Naive thymus-derived CD8-positive, alpha-beta T cell (primary cell): ENCODE measurements at regions not wholly inside any gene's neighbourhood (a gene's known extent, or its start where the extent isn't known, plus 50 kb on each side); places are given as distances from the start of the nearest gene placed in this dataset.

Experiments
- ATAC-seq, 2 donors: fragments of 150-1000 bp; cut with Tn5 transposase in 1 of 2; sonication (Bioruptor Pico), chemical (Tn5 transposase) in 1 of 2; 1 replicate in 1 of 2; 2 replicates in 1 of 2; pipeline ENCODE4 v1.10.0; 2021; ENCODE audit warnings: mild to moderate bottlenecking in 2 of 2, moderate library complexity in 2 of 2
- POLR2A ChIA-PET: fragments of 350-600 bp; sonication (Branson Sonifier 250); formaldehyde crosslinking; loops from one replicate; lab custom pipeline; 2021; ENCODE audit warnings: antibody characterized with exemption; lab: Charles Lee
- DNase-seq, 10 donors: peaks; one replicate each; pipeline versions ENCODE4 v3.0.0 to v3.0.0-alpha.2; 2020 to 2022
- H3K27ac Mint-ChIP-seq, 10 donors: one replicate each; pipeline ENCODE4 v1.8.0; 2020 to 2022; ENCODE audit warnings: mild to moderate bottlenecking in 10 of 10, mixed read lengths in 10 of 10, moderate library complexity in 4 of 10, inconsistent platforms in 1 of 10
- H3K27me3 Mint-ChIP-seq, 5 donors: one replicate each; pipeline ENCODE4 v1.8.0; 2021 to 2022; ENCODE audit warnings: mixed read lengths in 5 of 5
- H3K36me3 Mint-ChIP-seq, 3 donors: one replicate each; pipeline ENCODE4 v1.8.0; 2020 to 2022; ENCODE audit warnings: mixed read lengths in 3 of 3, mild to moderate bottlenecking in 2 of 3, inconsistent platforms in 1 of 3
- H3K4me1 Mint-ChIP-seq, 4 donors: one replicate each; pipeline ENCODE4 v1.8.0; 2021 to 2022; ENCODE audit warnings: mixed read lengths in 4 of 4
- H3K4me3 Mint-ChIP-seq, 10 donors: one replicate each; pipeline ENCODE4 v1.8.0; 2020 to 2022; ENCODE audit warnings: mild to moderate bottlenecking in 10 of 10, mixed read lengths in 10 of 10, moderate library complexity in 6 of 10, inconsistent platforms in 1 of 10
- H3K9me3 Mint-ChIP-seq, 9 donors: one replicate each; pipeline ENCODE4 v1.8.0; 2020 to 2022; ENCODE audit warnings: mixed read lengths in 9 of 9, mild to moderate bottlenecking in 3 of 9, inconsistent platforms in 1 of 9, moderate library complexity in 1 of 9

DNA sequence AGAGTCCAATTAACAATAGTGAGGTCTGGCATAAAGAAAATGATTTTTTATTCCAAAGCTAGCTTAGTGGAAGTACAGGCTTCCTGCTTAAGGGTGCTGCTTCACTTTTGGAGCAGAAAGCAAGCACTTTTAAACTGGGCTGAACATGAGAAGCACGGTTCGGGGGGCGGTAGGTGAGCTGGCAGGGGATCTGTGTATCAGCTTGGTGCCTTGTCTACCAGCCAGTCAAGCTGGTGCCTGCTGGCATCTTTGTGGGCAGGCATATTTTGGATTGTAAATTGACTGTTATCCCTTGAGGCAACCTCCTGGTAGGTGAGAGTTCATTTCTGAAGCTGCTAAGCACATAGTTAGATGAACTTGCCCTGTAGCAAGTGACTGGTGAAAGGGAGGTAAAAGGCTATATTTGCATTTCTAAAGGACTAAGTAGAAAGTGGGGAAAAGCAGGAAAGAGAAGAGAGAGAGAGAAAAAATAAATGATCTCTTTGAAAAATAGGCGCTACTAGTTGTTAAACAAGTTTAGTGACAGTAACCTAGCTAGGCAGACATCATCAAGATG, 121.1 kb upstream of the SYT10 start:
- Mint-ChIP-seq H3K4me3 (no peak overlapping the region), H3K36me3 (peaks cover 0 to 12% (median 0%) of the 10 kb centered on the region in 3 donors), H3K4me1 (no peaks in the 10 kb centered on the region), H3K9me3 (peaks cover 7 to 38% (median 19%) of the 10 kb centered on the region in 9 donors), H3K27me3 (no peaks in the 10 kb centered on the region), H3K27ac (no peak overlapping the region)
- ATAC-seq (no peak), DNase-seq (no peak)
- POLR2A ChIA-PET: no interaction called here

DNA sequence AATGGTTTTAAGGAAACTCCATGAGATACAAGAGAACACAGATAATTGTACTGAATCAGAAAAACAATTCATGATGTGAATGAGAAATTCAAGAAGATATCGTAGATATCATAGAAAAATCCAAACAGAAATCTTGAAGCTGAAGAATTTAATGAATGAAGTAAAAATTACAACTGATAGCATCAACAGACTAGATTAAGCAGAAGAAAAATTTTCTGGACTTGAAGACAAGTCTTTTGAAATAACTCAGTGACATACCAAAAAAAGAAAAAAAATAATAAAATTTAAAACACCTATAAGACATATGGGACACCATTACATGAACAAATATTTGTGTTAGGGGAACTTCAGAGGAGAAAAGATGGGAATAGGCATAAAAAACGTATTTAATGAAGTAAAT, 122.8 kb upstream of the SYT10 start:
- H3K9me3 Mint-ChIP-seq: peaks cover 8 to 34% (median 18%) of the 10 kb centered on the region in 9 donors
- no peaks in the 10 kb centered on the region for H3K4me1 Mint-ChIP-seq
- no peak overlapping the region for H3K27ac Mint-ChIP-seq
- H3K27me3 Mint-ChIP-seq: no peaks in the 10 kb centered on the region
- peaks cover 0 to 12% (median 0%) of the 10 kb centered on the region in 3 donors for H3K36me3 Mint-ChIP-seq
- ATAC-seq (no peak), DNase-seq (no peak)
- POLR2A ChIA-PET: no interaction called here
- H3K4me3 Mint-ChIP-seq: no peak overlapping the region

DNA sequence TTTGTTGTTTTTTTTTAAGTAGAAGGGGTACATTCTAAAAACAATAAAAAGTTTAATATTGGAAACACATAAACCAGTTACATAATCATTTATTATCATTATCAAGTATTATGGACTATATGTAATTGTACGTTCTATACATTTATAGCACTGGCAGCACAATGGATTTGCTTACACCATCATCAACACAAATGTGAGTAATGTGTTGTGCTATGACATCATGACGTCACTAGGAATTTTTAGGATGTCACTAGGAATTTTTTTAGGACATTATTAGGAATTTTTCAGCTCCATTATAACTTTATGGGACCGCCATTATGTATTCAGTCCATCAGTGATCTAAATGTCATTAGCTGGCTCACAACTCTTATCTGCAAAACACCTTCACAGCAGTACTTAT, 126.8 kb upstream of the SYT10 start:
- POLR2A ChIA-PET: no interaction called here
- no peaks in the 10 kb centered on the region for H3K4me1 Mint-ChIP-seq

DNA sequence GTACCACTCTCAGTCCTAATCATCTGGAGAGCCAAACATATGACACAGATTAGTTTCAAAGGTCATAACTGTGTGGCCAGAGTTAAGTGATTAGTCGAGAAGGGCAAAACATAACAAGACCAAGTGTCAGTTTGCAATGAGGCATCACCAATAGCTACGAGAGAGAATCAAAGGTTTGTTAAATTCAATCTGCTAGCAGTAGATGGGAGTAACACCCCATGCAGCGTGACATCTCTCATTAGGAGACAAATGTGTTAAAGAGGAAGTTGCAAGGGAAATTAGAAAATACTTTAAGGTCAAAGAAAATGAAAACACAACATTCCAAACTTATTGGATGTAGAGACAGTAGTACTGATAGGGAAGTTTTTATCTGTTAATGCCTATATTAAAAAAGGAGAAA, 135.7 kb upstream of the SYT10 start:
- POLR2A ChIA-PET: no interaction called here
- Mint-ChIP-seq H3K27me3 (peaks cover 0 to 1% (median 0%) of the 10 kb centered on the region in 5 donors), H3K27ac (no peak overlapping the region), H3K9me3 (peaks cover 0 to 19% (median 7%) of the 10 kb centered on the region in 9 donors), H3K4me1 (no peaks in the 10 kb centered on the region), H3K4me3 (no peak overlapping the region), H3K36me3 (no peaks in the 10 kb centered on the region)
- no peak for DNase-seq
- ATAC-seq: no peak

More for the DNA sequence above, 126.8 kb upstream of the SYT10 start:
- peaks cover 0 to 3% (median 0%) of the 10 kb centered on the region in 5 donors for H3K27me3 Mint-ChIP-seq
- peaks cover 0 to 7% (median 0%) of the 10 kb centered on the region in 3 donors for H3K36me3 Mint-ChIP-seq
- DNase-seq (no peak), ATAC-seq (no peak)
- H3K27ac Mint-ChIP-seq: no peak overlapping the region
- no peak overlapping the region for H3K4me3 Mint-ChIP-seq
- H3K9me3 Mint-ChIP-seq: peaks cover 0 to 32% (median 18%) of the 10 kb centered on the region in 9 donors

DNA sequence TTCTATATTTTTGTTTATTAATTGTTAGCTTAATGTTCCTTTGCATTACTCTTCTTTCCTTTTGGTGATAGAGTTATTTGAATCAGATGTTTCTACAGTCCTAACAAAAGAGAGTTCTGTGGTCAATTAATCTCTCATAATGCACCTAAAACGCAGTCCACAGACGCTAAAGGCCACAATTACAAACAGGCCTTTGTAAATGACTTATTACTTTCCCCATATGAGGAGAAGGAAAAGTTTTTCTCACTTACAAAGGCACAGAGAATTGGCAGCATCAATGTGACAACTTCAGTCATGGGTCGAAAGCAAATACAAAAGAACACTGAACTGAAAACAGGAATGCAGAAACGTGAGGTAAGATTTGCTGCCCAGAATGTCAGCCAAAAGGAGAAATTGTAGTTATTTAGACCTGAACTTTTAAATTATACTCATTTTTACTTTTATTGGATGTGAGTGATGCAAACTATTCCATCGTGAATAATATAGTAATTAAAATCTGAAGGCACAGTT, 142.0 kb upstream of the SYT10 start:
- H3K27ac Mint-ChIP-seq: no peak overlapping the region

DNA sequence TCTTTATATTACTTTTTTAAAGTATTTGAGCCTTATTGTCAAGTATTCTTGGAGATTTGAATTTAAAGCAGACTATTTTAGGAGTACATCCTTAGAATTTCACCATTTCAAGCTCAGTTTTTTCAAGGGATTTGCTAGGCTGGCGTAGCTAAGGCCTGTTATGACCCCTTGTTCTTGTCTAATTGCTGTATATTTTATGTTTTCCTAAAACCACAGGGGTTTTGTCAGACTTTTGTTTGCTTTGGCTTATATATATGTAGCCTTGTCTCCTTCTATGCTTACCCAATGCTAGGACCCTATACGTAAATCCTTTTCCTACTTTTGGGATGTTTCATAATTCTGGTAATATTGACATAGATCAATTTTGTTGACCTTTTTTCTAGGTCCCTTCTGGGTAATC, 147.0 kb upstream of the SYT10 start:
- POLR2A ChIA-PET: no interaction called here
- no peaks in the 10 kb centered on the region for H3K27me3 Mint-ChIP-seq

More for the DNA sequence above, 142.0 kb upstream of the SYT10 start:
- Mint-ChIP-seq H3K27me3 (peaks cover 0 to under 1% (median 0%) of the 10 kb centered on the region in 5 donors), H3K36me3 (no peaks in the 10 kb centered on the region), H3K4me3 (no peak overlapping the region), H3K9me3 (peaks cover 0 to 11% (median 5%) of the 10 kb centered on the region in 9 donors), H3K4me1 (no peaks in the 10 kb centered on the region)
- DNase-seq (no peak), ATAC-seq (no peak)
- POLR2A ChIA-PET: no interaction called here

DNA sequence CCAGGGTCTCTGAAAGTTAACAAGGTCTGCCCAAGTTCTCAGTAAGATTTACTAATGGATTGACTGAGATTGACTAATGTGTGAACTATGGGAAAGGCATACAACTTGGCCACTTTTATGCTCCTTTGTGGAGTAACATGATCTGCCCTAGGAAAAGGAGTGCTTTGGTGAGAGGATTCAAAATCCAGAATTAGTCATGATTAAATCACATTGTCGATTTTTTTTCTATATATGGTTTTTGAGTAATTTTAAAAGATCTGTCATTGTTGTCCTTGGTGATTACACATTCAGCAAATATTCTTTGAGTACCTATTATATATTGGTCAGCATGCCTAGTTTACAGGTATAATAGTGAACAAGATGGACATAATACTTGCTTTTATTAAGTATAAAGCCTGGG, 147.7 kb upstream of the SYT10 start:
- DNase-seq (no peak), ATAC-seq (no peak)
- Mint-ChIP-seq H3K9me3 (peaks cover 0 to 3% (median 0%) of the 10 kb centered on the region in 9 donors), H3K27ac (no peak overlapping the region), H3K27me3 (no peaks in the 10 kb centered on the region), H3K36me3 (no peaks in the 10 kb centered on the region), H3K4me3 (no peak overlapping the region), H3K4me1 (no peaks in the 10 kb centered on the region)
- POLR2A ChIA-PET: no interaction called here

More for the DNA sequence above, 147.0 kb upstream of the SYT10 start:
- H3K27ac Mint-ChIP-seq: no peak overlapping the region
- no peaks in the 10 kb centered on the region for H3K36me3 Mint-ChIP-seq
- H3K4me3 Mint-ChIP-seq: no peak overlapping the region
- H3K4me1 Mint-ChIP-seq: no peaks in the 10 kb centered on the region
- ATAC-seq (no peak), DNase-seq (no peak)
- peaks cover 0 to 3% (median 0%) of the 10 kb centered on the region in 9 donors for H3K9me3 Mint-ChIP-seq

DNA sequence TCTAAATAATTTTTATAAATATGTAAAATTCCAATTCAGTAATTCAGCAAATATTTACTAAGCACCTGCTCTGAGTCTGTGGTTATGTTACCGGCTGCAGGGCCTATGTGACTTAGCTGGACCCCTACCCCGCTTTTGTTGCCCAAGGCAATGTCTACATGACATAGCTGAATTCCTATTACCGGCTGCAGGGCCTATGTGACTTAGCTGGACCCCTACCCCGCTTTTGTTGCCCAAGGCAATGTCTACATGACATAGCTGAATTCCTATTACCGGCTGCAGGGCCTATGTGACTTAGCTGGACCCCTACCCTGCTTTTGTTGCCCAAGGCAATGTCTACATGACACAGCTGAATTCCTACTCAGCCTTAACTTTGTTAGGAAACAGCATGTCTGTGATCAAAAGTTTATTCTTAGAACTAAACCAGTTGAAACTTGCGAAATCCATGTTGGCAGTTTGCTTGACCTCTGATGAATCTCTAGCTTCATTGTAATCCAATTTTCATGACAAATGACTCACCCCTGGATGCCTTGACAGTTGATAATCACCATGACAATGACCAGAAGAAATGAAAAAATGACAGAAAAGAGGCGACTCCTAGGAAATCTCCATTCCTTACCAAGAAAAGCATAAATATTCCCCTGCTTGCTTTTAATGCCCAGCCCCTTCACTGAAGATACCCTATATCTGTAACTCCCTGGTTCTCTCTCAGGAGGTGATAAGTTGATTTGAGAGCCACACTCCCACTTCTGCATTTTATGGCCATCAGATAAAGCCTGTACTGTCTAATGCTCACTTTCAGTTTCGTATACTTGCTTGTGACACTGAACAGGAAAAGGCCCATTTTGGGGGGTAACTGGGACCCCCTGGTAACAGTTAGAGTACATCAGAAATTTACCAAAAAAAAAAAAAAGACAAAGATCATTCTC, 148.4 kb upstream of the SYT10 start:
- POLR2A ChIA-PET: no interaction called here
- H3K4me3 Mint-ChIP-seq: no peak overlapping the region
- no peaks in the 10 kb centered on the region for H3K27me3 Mint-ChIP-seq
- H3K4me1 Mint-ChIP-seq: no peaks in the 10 kb centered on the region
- DNase-seq: no peak
- H3K36me3 Mint-ChIP-seq: no peaks in the 10 kb centered on the region
- ATAC-seq: no peak
- H3K27ac Mint-ChIP-seq: no peak overlapping the region
- H3K9me3 Mint-ChIP-seq: peaks cover 0 to 3% (median 0%) of the 10 kb centered on the region in 9 donors

DNA sequence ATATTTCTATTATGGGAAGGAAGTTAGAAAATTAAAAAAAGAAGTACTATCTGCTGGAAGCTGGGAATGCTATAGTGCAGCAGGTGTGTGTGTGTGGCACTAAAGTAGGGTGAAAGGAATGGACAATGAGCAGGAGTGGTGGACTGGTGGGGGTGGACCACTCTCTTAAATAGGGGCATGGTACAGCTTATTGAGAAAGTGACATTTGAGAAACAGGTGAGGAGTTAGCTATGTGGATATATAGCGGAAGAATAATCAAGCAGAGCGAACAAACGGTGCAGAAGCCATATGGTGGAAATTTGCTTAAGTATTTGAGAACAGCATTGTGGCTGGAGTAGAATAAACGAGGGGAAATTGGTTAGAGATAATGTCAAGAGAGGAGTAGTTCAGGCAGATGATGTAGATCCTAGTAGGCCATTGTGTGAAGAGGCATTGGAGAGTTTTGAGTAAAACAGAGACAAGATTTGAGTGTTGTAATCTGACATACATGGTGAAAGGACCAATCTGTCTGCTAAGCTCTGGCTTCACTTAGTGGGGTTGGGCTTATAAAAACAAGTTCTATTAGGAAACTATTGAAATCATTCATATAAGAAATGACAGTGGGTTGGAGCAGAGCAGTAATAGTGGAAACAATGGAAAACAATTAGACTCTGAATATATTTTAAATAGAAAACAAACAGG, 149.2 kb upstream of the SYT10 start:
- H3K27ac Mint-ChIP-seq: no peak overlapping the region
- no peaks in the 10 kb centered on the region for H3K27me3 Mint-ChIP-seq
- no peak overlapping the region for H3K4me3 Mint-ChIP-seq
- POLR2A ChIA-PET: no interaction called here
- DNase-seq (no peak), ATAC-seq (no peak)
- H3K9me3 Mint-ChIP-seq: peaks cover 0 to 3% (median 0%) of the 10 kb centered on the region in 9 donors
- no peaks in the 10 kb centered on the region for H3K4me1 Mint-ChIP-seq
- H3K36me3 Mint-ChIP-seq: no peaks in the 10 kb centered on the region

DNA sequence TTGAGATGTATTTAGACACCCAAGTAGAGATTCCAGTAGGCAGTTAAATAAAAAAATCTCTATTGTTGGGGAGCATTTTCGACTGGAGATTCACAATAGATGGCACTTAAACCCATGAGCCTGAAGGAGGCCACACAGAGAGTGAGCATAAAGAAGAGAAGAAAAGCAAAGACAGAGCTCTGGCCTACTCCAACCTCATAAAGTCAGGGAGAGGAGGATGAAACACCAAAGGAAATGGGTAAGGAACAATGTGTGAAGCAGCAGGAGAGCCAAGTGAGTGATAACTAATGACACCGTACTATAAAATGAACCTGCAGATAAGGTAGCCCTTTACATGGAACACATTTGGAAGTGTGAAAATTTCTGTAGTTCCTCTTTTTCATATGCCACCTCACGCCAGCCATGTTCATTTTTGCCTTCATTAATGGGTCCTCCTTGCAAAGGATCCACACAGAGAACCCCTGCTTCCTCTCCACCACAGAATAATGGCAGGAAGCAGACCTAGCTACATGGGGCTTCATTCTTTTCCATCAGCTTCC, 150.0 kb upstream of the SYT10 start:
- ATAC-seq (no peak), DNase-seq (no peak)
- Mint-ChIP-seq H3K27ac (no peak overlapping the region), H3K27me3 (no peaks in the 10 kb centered on the region), H3K4me1 (no peaks in the 10 kb centered on the region), H3K36me3 (no peaks in the 10 kb centered on the region), H3K9me3 (peaks cover 0 to 3% (median 0%) of the 10 kb centered on the region in 9 donors), H3K4me3 (no peak overlapping the region)
- POLR2A ChIA-PET: no interaction called here

DNA sequence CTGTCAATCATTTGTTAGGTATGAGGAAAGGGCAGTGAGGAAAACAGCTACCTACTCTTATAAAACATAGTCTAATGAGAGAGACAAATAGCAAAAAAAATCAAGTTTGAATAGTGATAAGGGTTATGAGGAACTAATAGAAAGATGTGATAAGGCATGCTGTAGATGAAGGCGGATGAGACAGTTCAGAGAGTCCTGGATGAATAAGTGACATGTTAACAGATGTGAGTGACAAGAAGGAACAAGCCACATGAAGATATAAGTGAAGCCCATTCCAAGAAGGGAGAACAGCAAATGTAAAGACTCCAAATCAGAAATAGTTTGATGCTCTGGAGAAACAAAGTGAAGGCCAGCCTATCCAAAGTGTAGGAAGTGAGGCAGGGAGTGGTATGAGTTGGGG, 154.1 kb upstream of the SYT10 start:
- no peaks in the 10 kb centered on the region for H3K27me3 Mint-ChIP-seq
- DNase-seq: no peak
- POLR2A ChIA-PET: no interaction called here
- H3K36me3 Mint-ChIP-seq: no peaks in the 10 kb centered on the region
- H3K27ac Mint-ChIP-seq: no peak overlapping the region
- ATAC-seq: no peak
- no peaks in the 10 kb centered on the region for H3K4me1 Mint-ChIP-seq
- peaks cover 0 to 6% (median 0%) of the 10 kb centered on the region in 9 donors for H3K9me3 Mint-ChIP-seq
- H3K4me3 Mint-ChIP-seq: no peak overlapping the region

DNA sequence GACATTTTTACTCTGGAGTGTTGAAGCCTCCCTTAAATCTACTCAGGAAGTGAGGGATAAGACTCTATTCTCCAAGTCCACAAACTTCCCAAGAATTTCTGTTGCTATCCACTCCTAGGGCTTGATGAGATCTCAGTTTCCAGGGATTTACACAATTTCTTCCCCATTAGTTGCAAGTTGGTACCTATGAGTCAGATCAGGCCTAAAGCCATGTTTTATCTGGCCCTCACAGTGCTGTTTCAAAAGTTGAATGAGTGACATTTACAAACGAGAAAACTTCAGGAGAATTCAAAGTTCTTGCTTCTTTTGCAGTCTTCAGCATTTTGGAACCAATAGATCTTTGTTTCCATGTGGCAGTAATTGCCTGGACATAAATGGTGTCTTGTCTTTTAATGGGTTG, 156.4 kb upstream of the SYT10 start:
- Mint-ChIP-seq H3K36me3 (no peaks in the 10 kb centered on the region), H3K27ac (no peak overlapping the region), H3K4me1 (no peaks in the 10 kb centered on the region), H3K9me3 (peaks cover 0 to 6% (median 0%) of the 10 kb centered on the region in 9 donors), H3K27me3 (no peaks in the 10 kb centered on the region), H3K4me3 (no peak overlapping the region)
- ATAC-seq (no peak), DNase-seq (no peak)
- POLR2A ChIA-PET: no interaction called here
